ENCODE measurements at regions not wholly inside any gene's neighbourhood (a gene's known extent, or its start where the extent isn't known, plus 50 kb on each side); places are given as distances from the start of the nearest gene placed in this dataset.

GRCh38 chr4:101441446-101441845 is 94.1 kb upstream of the PPP3CA start (continued):
- TF ChIP-seq ARID4B (CRISPR knock-in tag; IDR thresholded peaks at IDR 0.05; ENCODE audit: borderline replicate concordance): no peak
- TF ChIP-seq NFATC4 (CRISPR knock-in tag; IDR thresholded peaks at IDR 0.05): no peak
- no peak for TF ChIP-seq ESRRA (CRISPR knock-in tag; IDR thresholded peaks at IDR 0.05; ENCODE audit: borderline replicate concordance)
- TF ChIP-seq STAT6 (CRISPR knock-in tag; conservative IDR thresholded peaks at IDR 0.05; ENCODE audit: low read depth): no peak
- no peak for TF ChIP-seq HMGA2 (CRISPR knock-in tag; IDR thresholded peaks at IDR 0.05)
- no peak for TF ChIP-seq SMAD3 (CRISPR knock-in tag; IDR thresholded peaks at IDR 0.05; ENCODE audit: borderline replicate concordance)
- no peak for TF ChIP-seq ZNF423 (CRISPR knock-in tag; IDR thresholded peaks at IDR 0.05)
- no peak for TF ChIP-seq ZNF219 (CRISPR knock-in tag; IDR thresholded peaks at IDR 0.05; ENCODE audit: borderline replicate concordance)
- no peak for TF ChIP-seq NFYB (CRISPR knock-in tag; conservative IDR thresholded peaks at IDR 0.05; ENCODE audit: low read depth)
- TF ChIP-seq GABPB1 (CRISPR knock-in tag; IDR thresholded peaks at IDR 0.05): no peak
- TF ChIP-seq GRHL2 (CRISPR knock-in tag; IDR thresholded peaks at IDR 0.05; ENCODE audit: insufficient replicate concordance, severe bottlenecking): no peak

GRCh38 chr4:101439926-101440325 is 92.6 kb upstream of the PPP3CA start:
- CTCF ChIA-PET: no interaction called here
- ATAC-seq (no peak), DNase-seq (ENCODE audit: low spot score) (no peak)
- H3K4me3 Mint-ChIP-seq: no peak overlapping the region
- H3K9me3 Mint-ChIP-seq: no peaks in the 10 kb centered on the region
- no peak overlapping the region for H3K27ac Mint-ChIP-seq
- TF ChIP-seq TEAD4 (CRISPR knock-in tag; IDR thresholded peaks at IDR 0.05) (no peak), STAT6 (CRISPR knock-in tag; conservative IDR thresholded peaks at IDR 0.05; ENCODE audit: low read depth) (no peak), ZBTB21 (CRISPR knock-in tag; IDR thresholded peaks at IDR 0.05; ENCODE audit: borderline replicate concordance) (no peak), MAX (CRISPR knock-in tag; IDR thresholded peaks at IDR 0.05) (no peak), NFYB (CRISPR knock-in tag; conservative IDR thresholded peaks at IDR 0.05; ENCODE audit: low read depth) (no peak), SMAD3 (CRISPR knock-in tag; IDR thresholded peaks at IDR 0.05; ENCODE audit: borderline replicate concordance) (no peak), ZNF317 (CRISPR knock-in tag; IDR thresholded peaks at IDR 0.05; ENCODE audit: borderline replicate concordance, low read depth) (no peak), ZNF219 (CRISPR knock-in tag; IDR thresholded peaks at IDR 0.05; ENCODE audit: borderline replicate concordance) (no peak), NFATC4 (CRISPR knock-in tag; IDR thresholded peaks at IDR 0.05) (no peak), RELA (CRISPR knock-in tag; IDR thresholded peaks at IDR 0.05; ENCODE audit: borderline replicate concordance) (no peak), HMGXB4 (CRISPR knock-in tag; IDR thresholded peaks at IDR 0.05) (no peak)
- no peaks in the 10 kb centered on the region for H3K36me3 Mint-ChIP-seq
- no peaks in the 10 kb centered on the region for H3K4me1 Mint-ChIP-seq
- no peaks in the 10 kb centered on the region for H3K27me3 Mint-ChIP-seq (ENCODE audit: low read depth)
- POLR2A ChIA-PET: no interaction called here
